IMR-90 (cell line): ENCODE measurements at regions not wholly inside any gene's neighbourhood (a gene's known extent, or its start where the extent isn't known, plus 50 kb on each side); places are given as distances from the start of the nearest gene placed in this dataset.

Experiments
- ATAC-seq: fragments of 200-7000 bp; cut with Tn5 transposase; 2 replicates; pipeline ENCODE4 v1.9.1; 2020; ENCODE audit warnings: low read depth, mild to moderate bottlenecking, moderate library complexity
- BruUV-seq: library from RNA; stranded (reverse); fragments of 400-500 nt; replicated peaks from 2 replicates; lab custom pipeline; 2021; lab: Mats Ljungman, UMichigan
- CTCF ChIA-PET: fragments of 300-600 bp; formaldehyde crosslinking; extraction: SDS; loops from one replicate; lab custom pipeline; 2021; ENCODE audit warnings: antibody characterized with exemption; lab: Yijun Ruan, JAX
- POLR2A ChIA-PET: fragments of 300-600 bp; sonication (Branson Sonifier 250); formaldehyde crosslinking; loops from one replicate; lab custom pipeline; 2022; ENCODE audit warnings: antibody characterized with exemption; ENCODE audit not compliant: unreplicated experiment; lab: Charles Lee
- DNase-seq: peaks from one replicate; pipeline ENCODE4 v3.0.0; 2013
- H2AFZ ChIP-seq: replicated peaks from 2 replicates; pipeline ENCODE3; 2013; ENCODE audit warnings: low read length, mild to moderate bottlenecking; ENCODE audit not compliant: poor library complexity
- H2AK5ac ChIP-seq: 2 replicates; pipeline ENCODE4 v1.6.1; 2013; ENCODE audit warnings: low read depth, low read length, inconsistent platforms
- H2AK9ac ChIP-seq: replicated peaks from 2 replicates; pipeline ENCODE3; 2013; ENCODE audit warnings: mild to moderate bottlenecking, low read depth, low read length, moderate library complexity; ENCODE audit not compliant: poor library complexity
- H2BK120ac ChIP-seq: 2 replicates; pipeline ENCODE4 v1.6.1; 2013; ENCODE audit warnings: low read depth, low read length, inconsistent platforms
- H2BK15ac ChIP-seq: 3 replicates; pipeline ENCODE4 v1.6.1; 2013; ENCODE audit warnings: low read depth, low read length, inconsistent platforms
- H2BK20ac ChIP-seq: 2 replicates; pipeline ENCODE4 v1.6.1; 2013; ENCODE audit warnings: low read depth, mild to moderate bottlenecking, inconsistent platforms, low read length, moderate library complexity
- H2BK5ac ChIP-seq: 2 replicates; pipeline ENCODE4 v1.6.1; 2013; ENCODE audit warnings: mild to moderate bottlenecking, low read depth, low read length, inconsistent platforms; ENCODE audit not compliant: poor library complexity, severe bottlenecking
- H3K14ac ChIP-seq: replicated peaks from 2 replicates; pipeline ENCODE4 v1.6.1; 2013; ENCODE audit warnings: low read depth, low read length, inconsistent platforms
- H3K18ac ChIP-seq: 2 replicates; pipeline ENCODE4 v1.6.1; 2013; ENCODE audit warnings: low read depth, low read length, control low read depth
- H3K23ac ChIP-seq: 2 replicates; pipeline ENCODE4 v1.6.1; 2013; ENCODE audit warnings: low read depth, low read length, inconsistent platforms
- H3K27ac ChIP-seq: 2 replicates; pipeline ENCODE4 v1.5.1; 2013; ENCODE audit warnings: mild to moderate bottlenecking, control low read depth, low read length; ENCODE audit not compliant: insufficient read depth
- H3K27me3 ChIP-seq: 2 replicates; pipeline ENCODE4 v1.6.1; 2013; ENCODE audit warnings: low read length; ENCODE audit not compliant: control insufficient read depth, insufficient read depth
- H3K36me3 ChIP-seq: 2 replicates; pipeline ENCODE4 v1.6.1; 2013; ENCODE audit warnings: low read length, mixed read lengths; ENCODE audit not compliant: control insufficient read depth, insufficient read depth
- H3K4ac ChIP-seq: 2 replicates; pipeline ENCODE4 v1.6.1; 2013; ENCODE audit warnings: low read depth, low read length, inconsistent platforms
- H3K4me1 ChIP-seq: 2 replicates; pipeline ENCODE4 v1.6.1; 2013; ENCODE audit warnings: low read length, mixed read lengths; ENCODE audit not compliant: control insufficient read depth, insufficient read depth
- H3K4me2 ChIP-seq: 2 replicates; pipeline ENCODE4 v1.6.1; 2013; ENCODE audit warnings: low read depth, mild to moderate bottlenecking, control low read depth, low read length, moderate library complexity
- H3K4me3 ChIP-seq: 2 replicates; pipeline ENCODE4 v1.5.1; 2013; ENCODE audit warnings: low read depth, mild to moderate bottlenecking, control low read depth, low read length, moderate library complexity; ENCODE audit not compliant: insufficient read depth
- H3K56ac ChIP-seq: 2 replicates; pipeline ENCODE4 v1.6.1; 2013; ENCODE audit warnings: low read length, inconsistent platforms; ENCODE audit not compliant: insufficient read depth; ENCODE audit errors: extremely low read depth
- H3K79me1 ChIP-seq, 2 experiments: 2 replicates each; pipeline ENCODE4 v1.6.1; 2013; ENCODE audit warnings: low read length in 2 of 2, inconsistent platforms in 1 of 2, low read depth in 1 of 2
- H3K9ac ChIP-seq: 2 replicates; pipeline ENCODE4 v1.6.1; 2013; ENCODE audit warnings: low read depth, low read length, control low read depth
- H3K9me1 ChIP-seq: 2 replicates; pipeline ENCODE4 v1.6.1; 2013; ENCODE audit warnings: low read length, inconsistent platforms; ENCODE audit not compliant: insufficient read depth
- H3K9me3 ChIP-seq: 2 replicates; pipeline ENCODE4 v1.6.1; 2013; ENCODE audit warnings: low read length; ENCODE audit not compliant: control insufficient read depth, insufficient read depth
- H4K20me1 ChIP-seq: 2 replicates; pipeline ENCODE4 v1.6.1; 2013; ENCODE audit warnings: low read length, inconsistent platforms; ENCODE audit not compliant: insufficient read depth
- H4K5ac ChIP-seq: 2 replicates; pipeline ENCODE4 v1.6.1; 2013; ENCODE audit warnings: mild to moderate bottlenecking, low read depth, low read length, control low read depth
- H4K8ac ChIP-seq, 2 experiments: 2 replicates each; pipeline ENCODE4 v1.6.1; 2013; ENCODE audit warnings: low read depth in 2 of 2, low read length in 2 of 2, control low read depth in 1 of 2, inconsistent platforms in 1 of 2
- H4K91ac ChIP-seq: 2 replicates; pipeline ENCODE4 v1.6.1; 2013; ENCODE audit warnings: low read depth, low read length, inconsistent platforms; ENCODE audit not compliant: insufficient read depth
- BHLHE40 ChIP-seq: fragments of 150-350 bp; IDR thresholded peaks from 2 replicates; pipeline ENCODE4 v1.6.1; 2016; ENCODE audit warnings: mild to moderate bottlenecking, low read depth, low read length
- CEBPB ChIP-seq: IDR thresholded peaks from 2 replicates; pipeline ENCODE4 v1.6.1; 2012; ENCODE audit warnings: low read depth, low read length, improper control_type of control experiment
- CHD1 ChIP-seq: IDR thresholded peaks from 2 replicates; pipeline ENCODE4 v1.6.1; 2012; ENCODE audit warnings: low read depth, low read length, improper control_type of control experiment
- MAZ ChIP-seq: IDR thresholded peaks from 2 replicates; pipeline ENCODE4 v1.6.1; 2012; ENCODE audit warnings: low read depth, mild to moderate bottlenecking, low read length, improper control_type of control experiment, moderate library complexity, borderline replicate concordance
- MXI1 ChIP-seq: IDR thresholded peaks from 2 replicates; pipeline ENCODE4 v1.6.1; 2012; ENCODE audit warnings: low read depth, mild to moderate bottlenecking, low read length, moderate library complexity, borderline replicate concordance
- NFE2L2 ChIP-seq: fragments of 150-350 bp; IDR thresholded peaks from 2 replicates; pipeline ENCODE4 v1.6.1; 2016; ENCODE audit warnings: low read depth, mild to moderate bottlenecking, low read length
- RAD21 ChIP-seq: IDR thresholded peaks from 2 replicates; pipeline ENCODE4 v1.6.1; 2012; ENCODE audit warnings: low read length, improper control_type of control experiment
- RCOR1 ChIP-seq: IDR thresholded peaks from 2 replicates; pipeline ENCODE4 v1.6.1; 2012; ENCODE audit warnings: mild to moderate bottlenecking, low read length, improper control_type of control experiment; ENCODE audit not compliant: insufficient replicate concordance
- RFX5 ChIP-seq: IDR thresholded peaks from 2 replicates; pipeline ENCODE4 v1.8.0; 2012; ENCODE audit warnings: low read depth, mild to moderate bottlenecking, low read length, moderate library complexity
- WGBS, 2 experiments: methylation state at CpG; one replicate each; pipeline versions ENCODE4 v1.1.5 to v1.1.7; 2013; ENCODE audit warnings: missing lambda C conversion rate in 2 of 2; ENCODE audit not compliant: insufficient read length in 1 of 2; ENCODE audit errors: extremely low coverage in 2 of 2; 5-methylcytosine and 5-hydroxymethylcytosine counted together
- dilution Hi-C: fragments of 300-500 bp; cut with HindIII; formaldehyde crosslinking; loops from one replicate; pipeline ENCODE4 v1.14.3; 2018; ENCODE audit warnings: low sequenced_read_pairs; ENCODE audit not compliant: unreplicated experiment
- in situ Hi-C: fragments of 300-500 bp; cut with MboI; formaldehyde crosslinking; loops from 3 replicates; pipeline ENCODE4 v1.14.3; 2019; ENCODE audit warnings: low sequenced_read_pairs, inconsistent platforms, mixed read lengths
- intact Hi-C: fragments of 100-400 bp; cut with micrococcal nuclease; formaldehyde crosslinking; loops from 2 replicates; pipeline ENCODE4 v1.10.0; 2022
- TF ChIP-seq, protein P1 (sequence below): conservative IDR thresholded peaks from 2 replicates; pipeline ENCODE4 v1.5.1; 2012; ENCODE audit warnings: mild to moderate bottlenecking, low read depth, low read length, improper control_type of control experiment

DNA sequence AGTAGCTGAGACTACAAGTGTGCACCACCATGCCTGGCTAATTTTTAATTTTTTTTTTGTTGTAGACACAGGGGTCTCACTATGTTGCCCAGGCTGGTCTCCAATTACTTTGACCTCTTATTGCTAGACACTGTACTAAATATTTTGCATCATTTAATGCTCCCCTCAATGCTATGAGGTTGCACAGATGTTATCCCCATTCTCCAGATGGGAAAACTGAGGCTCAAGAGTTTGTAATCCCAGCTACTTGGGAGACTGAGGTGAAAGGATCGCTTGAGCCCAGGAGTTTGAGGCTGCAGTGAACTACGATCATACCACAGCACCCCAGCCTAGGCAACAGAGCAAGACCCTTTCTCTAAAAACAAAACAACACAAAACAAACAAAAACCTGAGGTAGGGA lies 443.3 kb upstream of the C16orf82 start:
- Histone ChIP-seq H3K36me3 (no peaks in the 10 kb centered on the region), H3K4ac (no peak overlapping the region), H2BK15ac (no peak overlapping the region), H2BK5ac (no peak overlapping the region), H4K20me1 (no peaks in the 10 kb centered on the region), H2AFZ (no peak overlapping the region), H3K18ac (no peak overlapping the region), H4K5ac (no peak overlapping the region), H3K4me2 (no peak overlapping the region), H3K4me3 (no peak overlapping the region), H2BK120ac (no peak overlapping the region), H4K8ac (no peak overlapping the region), H2BK20ac (no peak overlapping the region), H4K91ac (no peak overlapping the region), H3K9me3 (peaks cover 9% of the 10 kb centered on the region; the same call in 1 of the 2 replicates), H3K14ac (no peak overlapping the region), H3K56ac (no peak overlapping the region), H2AK5ac (no peak overlapping the region), H3K9me1 (no peaks in the 10 kb centered on the region), H3K79me1 (no peaks in the 10 kb centered on the region), H3K27ac (no peak overlapping the region), H2AK9ac (no peak overlapping the region), H3K27me3 (no peaks in the 10 kb centered on the region), H3K23ac (no peak overlapping the region), H3K4me1 (no peaks in the 10 kb centered on the region), H3K9ac (no peak overlapping the region)
- dilution Hi-C loops (no loop called here), intact Hi-C loops (no loop called here), in situ Hi-C loops (no loop called here)
- no CpG with 5 or more reads among the region's 2 CpGs for WGBS, 2 experiments
- BruUV-seq: no TSS peak
- POLR2A ChIA-PET: no interaction called here
- no peak for DNase-seq
- CTCF ChIA-PET: no interaction called here
- no peak for ATAC-seq
- TF ChIP-seq CHD1: no peak
- no peak for TF ChIP-seq RCOR1
- no peak for TF ChIP-seq RFX5
- no peak for TF ChIP-seq RAD21
- no peak for TF ChIP-seq NFE2L2
- TF ChIP-seq, protein P1, sequence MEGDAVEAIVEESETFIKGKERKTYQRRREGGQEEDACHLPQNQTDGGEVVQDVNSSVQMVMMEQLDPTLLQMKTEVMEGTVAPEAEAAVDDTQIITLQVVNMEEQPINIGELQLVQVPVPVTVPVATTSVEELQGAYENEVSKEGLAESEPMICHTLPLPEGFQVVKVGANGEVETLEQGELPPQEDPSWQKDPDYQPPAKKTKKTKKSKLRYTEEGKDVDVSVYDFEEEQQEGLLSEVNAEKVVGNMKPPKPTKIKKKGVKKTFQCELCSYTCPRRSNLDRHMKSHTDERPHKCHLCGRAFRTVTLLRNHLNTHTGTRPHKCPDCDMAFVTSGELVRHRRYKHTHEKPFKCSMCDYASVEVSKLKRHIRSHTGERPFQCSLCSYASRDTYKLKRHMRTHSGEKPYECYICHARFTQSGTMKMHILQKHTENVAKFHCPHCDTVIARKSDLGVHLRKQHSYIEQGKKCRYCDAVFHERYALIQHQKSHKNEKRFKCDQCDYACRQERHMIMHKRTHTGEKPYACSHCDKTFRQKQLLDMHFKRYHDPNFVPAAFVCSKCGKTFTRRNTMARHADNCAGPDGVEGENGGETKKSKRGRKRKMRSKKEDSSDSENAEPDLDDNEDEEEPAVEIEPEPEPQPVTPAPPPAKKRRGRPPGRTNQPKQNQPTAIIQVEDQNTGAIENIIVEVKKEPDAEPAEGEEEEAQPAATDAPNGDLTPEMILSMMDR: no peak
- TF ChIP-seq BHLHE40: no peak
- no peak for TF ChIP-seq MAZ
- no peak for TF ChIP-seq MXI1
- TF ChIP-seq CEBPB: no peak
